Muscle of back (tissue), 3 donors: ENCODE measurements at regions not wholly inside any gene's neighbourhood (a gene's known extent, or its start where the extent isn't known, plus 50 kb on each side); places are given as distances from the start of the nearest gene placed in this dataset.
"Not testable (repeated sequence)": the region's sequence is repeated elsewhere in the genome, so short reads cannot be mapped to it uniquely, and the experiment has no call there.

Source experiments
- DNase-seq, 3 donors: peaks; one replicate each; pipeline versions ENCODE4 v3.0.0 to v3.0.0-alpha.2; 2013

GRCh38 chr5:100249211-100249883 is 285.8 kb upstream of the FAM174A start:
- no peak for DNase-seq

DNA sequence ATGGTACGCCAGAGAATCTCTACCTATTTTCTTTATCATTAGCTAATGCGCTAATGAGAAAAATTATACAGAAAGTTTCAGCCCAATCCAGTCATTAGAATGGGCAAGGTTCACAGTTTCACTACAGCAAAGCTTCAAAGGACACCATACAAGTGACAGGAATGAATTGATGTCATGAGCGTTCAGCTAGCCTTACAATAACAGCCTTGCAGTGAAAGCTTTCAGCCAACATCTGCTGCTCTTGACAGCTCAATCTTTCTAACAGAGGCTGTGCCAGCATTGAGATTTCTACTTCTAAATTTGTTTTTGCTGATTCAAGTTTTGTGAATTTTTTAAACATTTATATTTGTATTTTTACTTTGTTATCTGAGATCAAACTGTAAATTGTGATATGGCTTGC is 302.4 kb upstream of the FAM174A start:
- DNase-seq: no peak

DNA sequence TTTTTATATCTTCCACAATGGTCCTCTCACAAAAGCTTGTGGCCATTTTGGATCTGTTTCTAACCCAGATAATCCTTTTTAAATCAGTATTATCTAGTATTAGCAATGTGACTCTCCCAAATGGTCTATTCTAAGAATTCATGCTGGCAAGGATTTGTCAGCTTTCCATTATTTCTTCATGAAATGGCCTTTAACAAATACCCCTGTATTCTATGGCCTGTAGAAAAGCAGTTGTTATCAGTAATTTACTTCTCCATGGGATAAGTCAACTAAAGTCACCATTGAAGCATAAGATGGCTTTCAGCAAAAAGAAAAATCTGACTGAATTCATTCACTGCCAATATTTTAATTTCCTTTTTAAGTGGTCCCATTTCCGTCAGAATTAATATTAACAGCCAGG is 346.4 kb upstream of the FAM174A start:
- DNase-seq: no peak

- DNase-seq: no peak
These were observed 346.8 kb upstream of the FAM174A start for GRCh38 chr5:100188339-100188738.

- no peak for DNase-seq
These were observed 349.0 kb upstream of the FAM174A start for GRCh38 chr5:100186181-100186580.

- DNase-seq: no peak
These were observed 352.8 kb upstream of the FAM174A start for GRCh38 chr5:100182402-100182801.

DNA sequence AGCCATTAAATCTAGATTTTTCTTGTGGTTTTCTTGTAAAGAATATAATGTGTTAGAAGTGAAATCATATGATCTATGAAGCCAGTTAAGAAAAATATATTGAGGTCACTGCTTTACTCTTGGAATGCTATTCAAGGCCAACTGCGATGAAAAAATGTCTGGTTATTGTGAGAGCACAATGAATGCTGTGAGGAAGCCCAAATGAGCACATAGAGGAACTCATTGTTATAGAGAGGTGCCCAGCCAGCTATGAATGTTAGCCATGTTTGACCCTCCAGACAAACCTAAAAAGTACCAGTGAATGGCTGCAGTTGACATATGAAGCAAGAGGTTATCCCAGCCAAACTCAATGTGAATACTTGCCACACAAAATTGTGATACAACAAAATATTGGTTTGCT is 359.8 kb upstream of the FAM174A start:
- no peak for DNase-seq

GRCh38 chr5:100165309-100165708 is 369.9 kb upstream of the FAM174A start:
- no peak for DNase-seq

DNA sequence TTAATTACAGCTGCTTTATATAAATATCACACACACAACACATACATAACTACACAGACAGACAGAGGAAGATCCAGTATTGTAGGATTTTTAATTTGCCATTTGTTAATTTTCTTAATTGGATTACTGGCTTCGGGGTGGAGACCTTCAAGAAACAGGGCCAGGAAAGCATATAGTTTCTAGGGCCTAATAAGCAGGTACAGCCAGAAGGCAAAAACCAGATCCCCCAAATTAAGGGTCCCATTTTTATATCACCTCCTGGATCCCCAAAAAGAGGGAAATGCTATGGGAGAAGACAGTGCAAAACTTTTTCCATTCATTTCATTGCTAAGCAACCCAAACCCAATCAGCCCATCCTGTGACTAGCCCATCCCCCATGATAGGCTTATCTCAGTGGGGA is 373.3 kb upstream of the FAM174A start:
- no peak for DNase-seq

- DNase-seq: no peak
These were observed 378.1 kb upstream of the FAM174A start for GRCh38 chr5:100157066-100157465.

- no peak for DNase-seq
These were observed 386.9 kb upstream of the FAM174A start for GRCh38 chr5:100148239-100148638.

DNA sequence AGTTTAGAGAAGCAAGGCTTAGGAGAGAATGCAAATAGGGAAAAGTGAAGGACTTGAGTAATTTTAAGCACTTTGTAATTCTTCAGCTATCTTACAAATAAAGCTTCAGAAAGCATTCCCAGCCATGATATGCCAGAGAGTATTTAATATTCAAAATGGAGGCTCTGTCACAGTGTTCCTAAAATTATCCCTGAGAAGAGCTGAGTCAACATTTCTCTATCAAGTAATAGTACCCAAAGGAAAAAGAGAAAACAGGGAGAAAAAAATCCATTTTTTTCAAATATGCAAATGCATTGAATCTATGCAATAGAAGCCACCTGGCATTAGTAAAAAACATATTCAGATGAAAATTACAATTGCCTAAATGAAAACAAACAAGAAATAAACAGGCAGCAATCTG is 392.6 kb upstream of the FAM174A start:
- DNase-seq: no peak

DNA sequence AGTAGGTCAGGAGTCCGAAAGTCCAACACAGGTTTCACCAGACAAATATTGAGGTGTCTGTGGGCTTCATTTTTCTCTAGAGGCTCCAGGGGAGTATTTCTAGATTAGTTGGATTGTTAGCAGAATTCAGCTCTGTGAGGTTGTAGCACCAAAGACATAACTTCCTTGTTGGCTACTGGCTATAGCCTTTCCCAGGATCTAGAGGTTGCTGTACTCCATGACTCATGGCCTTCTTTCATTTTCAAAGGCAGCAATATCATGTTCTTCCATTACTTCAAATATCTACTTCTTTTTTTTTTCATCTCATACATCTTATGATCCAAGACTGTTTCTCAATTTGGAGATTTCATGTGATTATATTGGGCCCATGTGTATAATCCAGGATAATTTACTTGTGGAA is 404.0 kb upstream of the FAM174A start:
- DNase-seq: no peak

DNA sequence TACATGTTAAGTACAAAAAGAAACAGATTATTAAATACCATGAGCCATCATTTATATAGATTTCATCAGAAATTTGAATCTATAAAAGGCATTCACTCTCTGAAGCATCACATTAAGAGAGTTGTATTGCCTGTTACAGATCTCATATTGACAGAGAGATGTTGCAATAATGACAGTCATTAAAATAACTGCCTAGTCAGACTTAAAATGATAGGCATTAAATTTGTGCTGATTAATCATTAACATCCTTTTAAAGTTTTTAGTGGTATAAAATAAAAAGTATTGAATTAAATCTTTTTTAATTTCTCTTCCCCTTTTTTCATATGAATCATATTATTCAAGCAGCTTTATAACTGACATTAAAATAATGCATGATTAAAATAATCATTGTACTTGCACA is 404.9 kb upstream of the FAM174A start:
- DNase-seq: no peak

- no peak for DNase-seq
These were observed 415.3 kb upstream of the FAM174A start for GRCh38 chr5:100119903-100120302.

DNA sequence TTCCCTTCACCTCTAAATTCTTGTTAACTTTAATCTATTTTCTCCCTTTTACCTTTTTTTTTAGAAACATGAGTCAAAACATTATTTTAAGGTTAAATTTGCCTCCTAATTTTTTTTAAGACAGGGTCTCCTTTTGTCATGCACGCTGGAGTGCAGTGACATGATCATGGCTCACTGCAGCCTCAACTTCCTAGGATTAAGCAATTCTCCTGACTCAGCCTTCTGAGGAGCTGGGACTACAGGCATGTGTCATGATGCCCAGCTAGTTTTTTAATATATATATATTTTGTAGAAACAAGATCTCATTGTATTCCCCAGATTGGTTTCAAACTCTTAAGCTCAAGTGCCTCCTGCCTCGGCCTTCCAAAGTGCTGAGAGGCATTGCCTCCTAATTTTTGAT is 424.7 kb upstream of the FAM174A start:
- DNase-seq: no peak

GRCh38 chr5:100108883-100109282 is 426.3 kb upstream of the FAM174A start:
- DNase-seq: no peak

- not testable (repeated sequence) for DNase-seq
These were observed 431.5 kb upstream of the FAM174A start for GRCh38 chr5:100103592-100104119.

GRCh38 chr5:100101466-100101865 is 433.7 kb upstream of the FAM174A start:
- DNase-seq: not testable (repeated sequence)

- not testable (repeated sequence) for DNase-seq
These were observed 438.8 kb upstream of the FAM174A start for GRCh38 chr5:100096328-100096727.

DNA sequence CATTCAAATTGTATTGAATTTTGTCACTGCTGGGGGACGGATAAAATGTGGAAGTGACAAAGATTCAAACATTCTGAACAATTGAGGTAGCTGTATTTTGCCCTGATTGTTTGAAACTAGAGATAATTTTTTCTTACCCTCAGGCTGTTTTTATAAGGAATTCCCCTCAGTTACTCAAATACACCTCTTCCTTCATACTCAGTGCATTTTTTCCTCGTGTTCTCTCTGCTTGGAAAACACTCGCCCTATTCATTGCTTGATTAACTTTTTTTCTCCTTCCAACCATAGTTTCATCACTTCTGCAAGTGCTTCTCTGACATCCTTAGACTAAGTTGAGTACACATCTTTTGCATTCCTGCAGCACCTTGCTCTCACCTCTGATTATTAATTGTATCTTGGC is 454.5 kb upstream of the FAM174A start:
- DNase-seq: not testable (repeated sequence)

DNA sequence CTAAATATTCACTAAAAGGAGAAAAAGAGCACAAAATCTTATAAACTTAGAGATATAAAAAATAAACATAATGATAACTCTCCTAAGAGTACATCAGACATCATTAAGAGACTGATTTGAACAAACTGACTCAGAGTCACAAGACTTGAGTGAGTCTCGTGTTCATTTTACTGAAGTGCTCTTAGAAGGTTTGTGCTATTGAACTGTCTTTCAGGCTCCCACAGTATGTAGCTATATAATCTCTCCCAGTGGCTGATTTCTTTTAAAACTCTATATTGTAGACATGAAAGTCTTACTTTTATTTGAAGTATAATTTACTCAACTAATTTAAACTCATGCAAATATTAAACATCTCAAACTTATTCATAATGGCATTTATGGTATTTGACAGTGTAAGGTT is 456.0 kb upstream of the FAM174A start:
- not testable (repeated sequence) for DNase-seq

GRCh38 chr5:100066020-100066419 is 469.2 kb upstream of the FAM174A start:
- not testable (repeated sequence) for DNase-seq

DNA sequence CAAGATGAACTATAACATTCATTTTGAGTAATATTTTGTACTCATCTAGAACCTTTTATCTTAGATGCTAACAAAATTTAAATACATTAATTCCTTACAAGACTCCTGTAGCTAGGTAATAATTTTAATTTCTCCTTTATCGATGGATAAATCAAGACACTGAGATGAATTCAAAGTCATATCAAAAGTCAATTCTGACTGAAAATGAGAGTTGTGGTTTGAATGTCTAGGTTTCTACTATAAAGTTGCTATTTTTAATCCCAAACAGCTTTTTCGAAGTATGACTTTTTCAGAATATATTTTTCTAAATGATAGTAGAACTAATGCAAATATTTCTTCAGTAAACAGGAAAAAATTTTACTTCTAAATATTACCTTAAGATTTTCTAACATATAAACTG is 491.7 kb upstream of the FAM174A start:
- no peak for DNase-seq
